GM21786 (cell line): ENCODE measurements at regions not wholly inside any gene's neighbourhood (a gene's known extent, or its start where the extent isn't known, plus 50 kb on each side); places are given as distances from the start of the nearest gene placed in this dataset.
"Not testable (repeated sequence)": the region's sequence is repeated elsewhere in the genome, so short reads cannot be mapped to it uniquely, and the experiment has no call there.

ENCODE experiments used
- ATAC-seq: cut with Tn5 transposase; IDR thresholded peaks from one replicate; pipeline ENCODE4 v1.9.1; 2021; ENCODE audit not compliant: unreplicated experiment

DNA sequence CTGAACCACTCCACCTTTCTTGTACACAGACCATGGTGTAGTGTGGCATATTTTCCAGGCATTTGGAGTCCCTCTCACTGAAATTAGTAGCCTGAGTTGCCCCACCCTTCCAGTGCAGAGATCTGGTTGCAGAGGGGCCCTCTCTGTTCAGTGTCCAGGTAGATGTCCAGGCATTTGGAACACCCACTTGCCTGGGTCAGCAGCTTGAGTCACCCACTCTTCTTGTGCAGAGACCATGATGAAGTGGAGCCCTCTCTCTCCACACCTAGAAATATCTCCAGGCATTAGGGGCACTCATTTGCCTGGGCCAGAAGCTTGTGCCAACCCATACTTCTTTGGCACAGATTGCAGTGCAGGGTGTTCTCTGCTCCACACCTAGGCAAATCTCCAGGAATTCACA, 2733.3 kb downstream of the PCDH7 start:
- ATAC-seq = no peak

DNA sequence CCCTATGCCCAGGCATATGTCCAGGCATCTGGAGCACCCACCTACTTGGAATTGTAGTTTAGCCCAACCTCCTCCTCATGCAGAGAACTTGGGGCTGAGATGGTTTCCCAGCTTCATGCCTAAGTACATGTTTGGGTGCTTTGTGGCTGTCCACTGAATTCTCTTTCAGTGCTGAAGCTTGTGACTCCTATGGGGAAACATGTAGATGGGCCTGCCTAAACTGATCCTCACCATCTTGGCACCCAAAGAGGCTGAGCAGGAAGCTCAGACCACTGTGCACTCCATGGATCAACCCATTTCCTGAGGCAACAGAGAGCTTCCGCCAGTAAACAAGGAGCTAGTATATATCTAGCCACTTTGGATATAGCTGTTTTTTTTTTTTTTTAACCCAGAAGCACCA, 2733.7 kb downstream of the PCDH7 start:
- no peak for ATAC-seq

DNA sequence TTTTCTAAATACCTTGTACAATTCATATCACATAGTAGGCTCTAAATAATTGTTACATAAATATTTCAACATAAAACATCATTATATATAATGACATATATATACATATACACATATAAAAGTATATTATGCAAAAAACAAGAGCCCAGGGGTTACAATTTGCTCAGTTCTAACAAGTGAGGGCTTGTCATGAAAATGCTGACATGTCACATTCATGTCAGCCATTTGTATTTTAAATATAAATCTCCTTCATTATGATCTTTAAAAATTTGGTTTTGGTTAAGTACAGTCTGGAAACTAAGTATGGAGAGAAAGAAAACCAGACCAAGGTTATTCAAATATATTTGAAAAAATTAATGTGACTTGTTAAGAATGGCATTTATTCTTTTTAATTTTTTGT, 2745.4 kb downstream of the PCDH7 start:
- no peak for ATAC-seq

DNA sequence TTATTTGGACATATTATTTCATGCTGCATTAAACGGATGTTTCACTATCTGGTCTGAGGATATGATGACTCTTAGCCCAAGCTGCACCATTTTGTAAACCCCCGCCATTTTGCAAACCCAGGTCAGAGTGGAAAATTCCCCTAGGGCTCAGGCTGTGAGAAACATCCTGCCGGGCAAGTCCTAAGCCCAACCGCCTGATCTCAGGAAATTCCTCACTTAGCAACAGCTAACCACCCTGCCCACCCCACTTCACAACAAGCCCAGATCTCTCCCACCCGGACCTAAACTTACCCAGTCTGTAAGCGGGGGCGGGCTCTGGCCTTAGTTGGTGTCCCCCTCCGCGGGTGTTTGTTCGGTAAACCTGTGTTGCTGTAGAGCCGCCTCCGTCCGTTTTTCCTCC, 2747.1 kb downstream of the PCDH7 start:
- ATAC-seq = no peak

DNA sequence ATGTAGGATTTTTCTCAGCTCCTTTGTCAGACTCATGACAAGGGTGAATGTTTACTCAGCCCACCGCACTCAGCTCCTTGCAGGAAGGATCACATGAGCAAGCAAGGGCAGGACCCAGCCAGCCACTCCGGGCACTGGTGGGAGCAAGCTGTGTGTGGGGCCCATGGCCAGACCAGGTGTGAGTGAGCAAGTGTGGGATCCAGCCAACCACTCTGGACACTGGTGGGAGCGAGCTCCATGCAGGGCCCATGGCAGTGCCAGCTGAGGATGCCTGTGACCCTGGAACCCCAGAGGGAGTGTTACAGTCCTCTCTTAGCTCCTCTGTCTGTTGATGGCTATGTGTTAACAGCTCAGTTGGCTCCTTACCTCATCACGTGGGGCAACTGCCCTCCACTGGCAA, 2750.6 kb downstream of the PCDH7 start:
- ATAC-seq = no peak

DNA sequence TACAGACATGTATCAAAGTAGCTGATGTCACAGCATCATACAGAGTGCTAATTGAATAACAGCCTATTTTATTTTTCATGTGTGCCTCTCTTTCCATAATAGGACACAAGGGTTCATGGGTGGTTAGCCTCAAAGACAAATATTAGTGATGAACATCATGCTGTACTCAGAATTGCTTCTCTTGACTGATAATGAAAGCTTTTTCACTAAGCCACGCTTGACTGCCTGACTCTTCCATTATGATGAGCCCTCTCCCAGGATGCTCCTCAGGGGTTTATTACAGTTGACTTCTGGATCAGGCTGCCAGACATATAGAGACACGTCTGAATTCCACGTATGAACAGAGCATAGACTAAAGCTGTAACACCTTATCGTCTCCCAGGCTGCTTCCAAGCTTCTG, 2757.5 kb downstream of the PCDH7 start:
- no peak for ATAC-seq

DNA sequence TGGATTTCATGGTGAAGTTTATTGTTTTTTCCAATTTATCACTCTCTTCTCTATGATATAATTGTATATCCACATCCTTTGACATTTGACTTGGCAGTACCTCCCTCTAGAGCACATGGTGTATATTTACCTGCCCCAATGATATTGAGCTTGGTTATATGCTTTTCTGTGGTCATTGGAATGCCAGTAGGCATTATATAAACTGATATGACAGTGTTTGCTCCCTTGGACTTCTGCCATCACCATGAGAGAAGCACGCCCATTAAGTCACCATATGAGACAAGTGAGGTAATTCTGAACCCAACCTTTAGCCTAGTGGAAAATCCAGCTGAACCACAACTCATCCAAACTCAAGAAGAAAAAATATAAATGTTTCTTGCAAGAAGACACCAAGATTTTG, 2761.5 kb downstream of the ARAP2 start:
- ATAC-seq = no peak

DNA sequence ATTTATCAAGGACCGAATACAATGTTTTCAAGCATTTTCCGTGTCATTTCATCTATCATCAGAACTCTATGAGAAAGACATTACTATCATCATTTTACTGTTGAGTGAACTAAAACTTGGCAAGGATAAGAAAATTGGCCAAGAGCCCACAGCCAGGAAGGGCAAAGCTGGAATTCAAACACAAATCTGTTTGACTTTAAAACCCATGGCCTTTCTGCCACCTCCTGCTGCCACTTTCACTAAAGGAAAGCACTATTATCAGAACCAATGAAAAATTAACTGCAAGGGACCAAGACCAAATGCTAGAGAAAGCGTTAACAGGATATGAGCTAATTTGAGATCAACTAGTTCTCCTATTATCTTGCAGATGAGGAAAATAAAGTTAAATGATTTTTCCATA, 2759.2 kb downstream of the ARAP2 start:
- ATAC-seq = no peak

DNA sequence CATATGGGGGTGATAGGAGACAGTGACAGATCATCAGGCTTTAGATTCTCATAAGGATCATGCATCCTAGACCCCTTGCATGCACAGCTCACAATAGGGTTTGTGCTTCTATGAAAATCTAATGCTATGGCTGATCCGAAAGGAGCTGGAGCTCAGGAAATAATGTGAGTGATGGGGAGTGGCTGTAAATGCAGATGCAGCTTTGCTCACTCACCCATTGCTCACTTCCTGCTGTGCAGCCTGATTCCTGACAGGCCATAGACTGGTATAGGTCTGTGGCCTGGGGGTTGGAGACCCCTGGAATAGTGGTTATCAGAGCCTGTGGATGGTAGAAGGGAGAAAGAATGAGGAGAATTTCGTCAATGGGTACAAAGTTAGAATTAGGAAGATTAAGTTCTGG, 2751.1 kb downstream of the ARAP2 start:
- no peak for ATAC-seq

DNA sequence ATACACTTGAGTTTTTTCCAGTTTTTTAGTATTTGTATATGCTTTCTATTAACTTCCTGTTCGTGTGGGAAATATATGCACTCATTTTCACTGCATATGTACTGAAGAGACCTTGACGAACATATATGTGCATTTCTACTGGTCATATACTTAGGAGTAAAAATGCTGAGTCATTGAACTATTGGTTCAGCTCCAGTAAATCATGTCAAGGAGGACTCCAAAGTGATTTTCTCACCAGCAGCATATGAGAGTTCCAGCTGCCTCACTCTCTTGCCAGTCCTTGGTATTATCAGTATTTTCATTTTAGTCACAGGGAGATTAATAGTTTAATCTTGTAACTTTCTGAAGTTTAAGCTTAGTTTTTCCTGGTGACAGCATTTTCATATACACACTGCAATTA, 2750.2 kb downstream of the ARAP2 start:
- no peak for ATAC-seq

DNA sequence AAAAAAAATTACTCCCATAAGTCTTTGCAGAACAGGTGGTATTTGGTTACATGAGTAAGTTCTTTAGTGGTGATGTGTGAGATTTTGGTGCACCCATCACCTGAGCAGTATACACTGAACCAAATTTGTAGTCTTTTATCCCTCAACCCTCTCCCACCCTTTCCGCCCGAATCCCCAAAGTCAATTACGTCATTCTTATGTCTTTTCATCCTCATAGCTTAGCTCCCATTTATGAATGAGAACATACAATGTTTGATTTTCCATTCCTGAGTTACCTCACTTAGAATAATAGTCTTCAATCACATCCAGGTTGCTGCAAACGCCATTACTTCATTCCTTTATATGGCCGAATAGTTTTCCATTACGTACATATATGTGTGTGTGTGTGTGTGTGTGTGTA, 2742.7 kb downstream of the ARAP2 start:
- not testable (repeated sequence) for ATAC-seq

DNA sequence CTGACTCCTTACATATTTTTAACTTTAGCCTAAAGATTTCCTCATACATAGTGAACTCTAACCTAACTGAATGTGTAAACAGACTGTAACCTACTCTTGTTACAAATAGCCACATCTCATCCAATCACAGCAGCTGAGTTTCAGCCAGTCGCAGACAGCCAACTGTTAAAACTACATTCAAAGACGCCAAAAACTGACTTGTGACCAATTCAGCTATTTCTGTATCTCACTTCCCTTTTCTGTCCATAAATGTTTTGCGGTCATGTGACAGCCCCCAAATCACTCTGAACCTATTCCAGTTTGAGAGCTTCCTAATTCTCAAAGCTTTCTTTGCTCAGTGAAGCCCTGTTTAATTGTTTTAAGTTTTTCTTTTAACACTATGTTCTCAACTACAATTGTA, 2731.9 kb downstream of the ARAP2 start:
- peak; percentile 82 for ATAC-seq

DNA sequence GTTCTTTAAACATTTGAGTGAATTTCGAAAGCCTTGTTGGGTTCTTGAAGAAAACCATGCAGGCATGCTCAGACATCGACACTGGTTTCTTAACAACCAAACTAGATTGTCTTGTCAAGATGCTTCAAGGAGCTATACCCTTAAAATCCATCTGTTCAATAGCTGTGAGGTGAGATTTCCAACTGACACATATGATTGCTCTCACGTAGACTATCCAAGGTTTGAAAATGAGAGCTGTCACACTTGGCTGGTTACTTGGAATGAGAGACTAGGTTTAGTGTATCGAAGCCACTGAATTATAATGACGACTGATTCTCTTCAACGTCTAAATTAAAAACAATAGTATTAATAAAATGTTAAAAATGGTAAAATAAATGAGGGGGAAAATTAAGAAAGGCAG, 2725.5 kb downstream of the ARAP2 start:
- ATAC-seq = no peak

DNA sequence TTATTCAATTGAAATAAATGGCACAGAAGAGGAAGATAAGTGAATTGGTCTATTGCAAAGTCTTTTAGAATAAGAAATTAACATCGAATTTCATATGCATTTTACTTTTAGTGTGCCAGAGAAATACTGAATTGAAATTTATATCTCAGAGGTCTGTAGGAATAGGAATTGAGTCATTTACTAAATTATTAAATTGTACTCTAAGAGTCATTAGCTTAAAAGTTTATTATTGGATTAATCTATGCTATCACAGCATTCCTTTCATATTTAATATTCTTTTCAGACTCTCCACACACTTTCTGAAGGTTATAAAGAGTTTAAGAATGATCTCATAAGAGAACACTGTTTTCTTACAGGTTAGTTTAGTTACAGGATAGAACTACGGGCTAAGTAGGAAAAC, 2711.5 kb downstream of the ARAP2 start:
- no peak for ATAC-seq

DNA sequence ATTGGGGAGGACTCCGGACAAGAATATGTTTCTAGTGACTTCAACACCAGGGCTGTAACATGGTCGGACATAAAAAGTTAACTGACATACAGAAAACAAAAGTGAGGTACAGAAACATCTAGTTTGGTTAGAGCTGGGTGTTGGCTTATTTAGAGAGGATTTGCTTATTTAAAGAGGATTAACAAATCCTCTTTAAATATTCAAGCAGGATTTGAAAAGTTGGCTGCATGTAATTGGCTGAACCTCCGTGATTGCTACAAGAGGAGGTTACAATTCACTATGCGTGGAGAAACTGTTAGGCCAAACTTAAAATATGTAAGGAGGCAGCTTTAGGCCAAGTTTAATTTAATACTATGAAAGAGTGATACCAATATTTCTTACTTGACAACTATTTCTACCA, 2707.4 kb downstream of the ARAP2 start:
- ATAC-seq = no peak

DNA sequence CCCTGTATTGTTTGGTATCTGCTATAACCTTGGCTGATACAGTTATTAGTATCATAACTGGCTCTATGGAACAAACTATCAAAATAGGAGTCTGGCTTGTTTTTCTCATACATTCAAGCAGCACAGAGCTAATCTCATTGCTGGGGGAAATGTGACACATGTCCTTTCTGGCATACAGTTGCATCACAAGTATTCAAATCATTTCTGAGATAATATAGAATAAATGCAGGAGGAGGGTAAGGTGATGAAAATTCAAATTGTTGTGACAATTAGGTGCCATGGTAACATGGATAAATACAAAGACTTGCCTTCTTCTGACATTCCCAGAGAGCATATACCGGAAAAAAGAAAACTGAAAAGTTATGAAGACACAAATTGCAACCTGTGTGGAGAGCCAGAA, 2706.8 kb downstream of the ARAP2 start:
- ATAC-seq = no peak

DNA sequence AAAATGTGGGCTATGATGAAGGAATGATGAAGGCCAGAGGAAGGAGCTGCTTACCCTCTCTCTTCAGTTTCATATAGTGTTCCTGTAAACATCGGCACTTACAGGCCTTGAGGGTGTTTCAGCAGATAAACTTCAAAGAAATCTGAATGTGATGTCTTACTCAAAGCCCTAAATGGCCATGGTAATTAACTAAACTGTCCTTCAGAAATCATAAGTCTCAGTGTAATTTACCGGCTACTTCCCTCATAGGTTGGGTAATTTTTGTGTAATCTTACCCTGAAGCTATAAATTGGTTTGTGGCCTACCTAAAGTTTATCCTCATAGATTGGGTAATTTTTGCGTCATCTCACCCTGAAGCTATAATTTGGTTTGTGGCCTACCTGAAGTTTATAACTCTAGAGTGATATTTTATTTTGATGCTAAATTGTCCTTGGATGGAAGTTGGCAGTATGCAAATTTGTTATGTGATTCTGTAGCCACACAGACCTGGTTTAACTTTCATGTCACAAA, 2700.3 kb downstream of the ARAP2 start:
- ATAC-seq = no peak

DNA sequence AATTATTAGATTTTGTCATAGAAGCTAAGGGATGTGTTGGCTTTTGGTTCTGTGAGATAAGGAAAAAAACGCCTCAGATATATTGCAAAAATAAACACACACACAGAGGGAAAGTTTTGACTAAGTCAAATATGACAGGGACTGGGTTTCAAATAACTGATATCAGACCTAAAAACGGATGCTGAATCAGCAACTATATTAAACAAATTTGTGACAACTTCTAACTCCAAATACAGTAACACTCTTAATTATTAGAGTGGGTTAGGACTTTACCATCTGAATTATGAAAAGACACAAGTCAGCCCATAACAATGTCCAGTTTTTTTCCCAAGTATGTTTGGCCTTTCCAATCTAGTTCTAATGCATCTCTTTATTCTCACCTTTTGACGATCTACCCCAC, 2693.1 kb downstream of the ARAP2 start:
- ATAC-seq = no peak

DNA sequence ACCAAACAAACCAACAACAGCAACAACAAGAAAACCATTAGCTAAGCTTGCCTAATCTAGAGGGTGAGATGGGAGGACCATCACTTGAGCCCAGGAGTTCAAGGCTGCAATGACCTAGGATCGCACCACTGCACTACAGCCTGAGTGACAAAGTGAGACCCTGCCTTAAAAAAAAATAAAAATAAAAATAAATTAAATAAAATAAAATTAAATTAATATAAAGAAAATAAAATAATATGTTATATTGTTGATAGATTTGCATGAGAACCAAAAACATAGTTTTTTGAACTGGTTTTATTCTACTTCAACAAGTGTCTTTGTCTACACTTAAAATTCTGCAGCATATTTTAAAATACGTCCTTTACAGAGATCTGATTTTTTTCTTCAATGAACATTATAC, 2683.1 kb downstream of the ARAP2 start:
- no peak for ATAC-seq

DNA sequence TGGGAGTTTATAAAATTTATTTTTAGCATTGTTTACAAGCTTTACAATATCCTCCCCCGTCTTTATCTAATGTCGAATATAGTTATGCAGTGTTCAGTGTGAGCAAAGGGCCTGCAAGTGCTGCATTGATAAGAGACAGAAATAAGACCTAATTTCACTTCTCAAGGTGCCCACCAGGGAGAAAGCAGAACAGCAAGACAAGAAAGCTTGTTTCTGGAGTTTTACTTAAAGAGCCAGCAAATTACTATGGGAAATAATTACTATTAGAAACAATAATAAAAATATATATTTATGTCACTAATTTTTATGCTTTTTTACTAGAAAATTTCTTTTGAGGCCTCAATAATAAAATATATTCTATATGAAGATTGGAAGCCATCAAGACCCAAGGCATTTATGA, 2677.7 kb downstream of the ARAP2 start:
- no peak for ATAC-seq

DNA sequence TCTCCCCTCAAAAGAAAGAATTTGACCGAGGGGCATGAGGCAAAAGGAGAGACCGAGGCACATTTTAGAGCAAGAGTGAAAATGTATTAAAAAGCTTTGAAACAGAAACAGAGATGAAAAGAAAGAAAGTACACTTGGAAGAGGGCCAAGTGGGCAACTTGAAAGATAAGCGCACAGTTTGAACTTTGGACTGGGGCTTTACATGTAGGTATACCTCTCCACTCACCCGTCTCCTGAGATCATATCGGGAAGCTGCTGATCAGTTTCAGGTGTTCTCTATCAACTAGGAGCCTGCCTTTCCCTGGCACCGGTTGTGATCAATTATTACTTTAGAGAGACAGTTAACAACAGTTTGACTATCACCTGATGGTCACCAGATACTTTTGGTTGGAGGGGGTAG, 2666.5 kb downstream of the ARAP2 start:
- ATAC-seq = no peak

DNA sequence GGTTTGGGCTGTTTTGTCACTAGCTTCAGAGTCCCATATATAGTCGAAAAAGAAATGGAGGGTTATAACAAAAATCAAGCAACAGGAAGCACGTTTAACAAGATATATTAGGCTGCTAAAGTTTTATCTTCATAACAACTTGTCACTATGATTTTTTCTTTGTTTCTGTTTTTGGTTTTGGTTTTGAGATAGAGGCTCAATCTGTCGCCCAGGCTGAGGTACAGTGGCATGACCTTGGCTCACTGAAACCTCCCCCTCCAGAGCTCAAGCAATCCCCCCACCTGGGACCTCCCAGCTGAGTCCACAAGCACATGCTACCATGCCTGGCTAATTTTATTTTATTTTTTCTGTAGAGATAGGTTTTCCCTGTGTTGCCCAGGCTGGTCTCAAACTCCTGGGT, 2664.4 kb downstream of the ARAP2 start:
- ATAC-seq = no peak

DNA sequence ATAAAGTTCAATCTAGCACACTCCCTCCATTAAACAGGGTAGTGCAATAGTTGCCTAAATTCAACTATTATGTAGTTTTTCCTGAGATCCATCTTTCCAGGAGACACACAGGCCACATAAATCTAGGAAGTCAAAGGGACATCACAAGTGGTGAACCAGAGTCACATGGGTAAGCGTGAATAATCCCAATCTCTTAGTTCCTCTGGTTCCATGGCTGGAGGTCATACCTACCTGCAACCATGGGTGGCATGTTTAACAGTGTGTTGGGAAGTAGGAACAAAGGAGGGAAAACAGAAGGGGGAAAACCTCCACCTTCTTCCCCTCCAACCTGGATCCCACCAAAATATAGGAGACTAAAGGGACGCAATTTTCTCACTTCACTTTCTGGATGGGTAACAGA, 2651.6 kb downstream of the ARAP2 start:
- no peak for ATAC-seq

DNA sequence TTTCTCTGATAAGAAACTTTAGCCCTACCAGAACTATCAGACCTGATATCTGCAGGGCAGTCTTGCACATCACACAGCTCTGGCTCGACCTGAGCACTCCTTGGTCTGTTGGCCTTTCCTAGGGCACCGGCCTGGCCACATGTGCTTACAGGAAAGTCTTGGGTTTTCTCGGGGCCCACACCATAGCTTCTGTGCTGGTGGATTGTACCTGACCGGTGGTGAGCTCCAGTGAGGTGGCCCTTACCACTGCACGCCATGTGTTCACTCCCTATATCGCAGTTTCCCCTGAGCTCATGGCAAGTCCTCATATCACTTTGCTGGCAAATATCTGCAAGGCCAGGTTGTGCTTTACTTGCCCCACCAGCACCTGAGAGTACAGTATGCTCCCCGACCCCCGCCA, 2637.4 kb downstream of the ARAP2 start:
- ATAC-seq = no peak
